HCT116 (cell line): ENCODE measurements at regions not wholly inside any gene's neighbourhood (a gene's known extent, or its start where the extent isn't known, plus 50 kb on each side); places are given as distances from the start of the nearest gene placed in this dataset.

Experiments used
- CEBPB ChIP-seq: IDR thresholded peaks from 2 replicates; pipeline ENCODE4 v1.6.1; 2012; ENCODE audit warnings: low read depth
- CTCF ChIP-seq, 3 experiments: fragments of 200-600 bp in 1 of 3; sonication (generic) in 1 of 3; IDR thresholded peaks in 2 of 3; conservative IDR thresholded peaks in 1 of 3; 2 replicates each; pipeline ENCODE4 v1.5.1; 2012 to 2017; ENCODE audit warnings: low read depth in 2 of 3, low read length in 2 of 3, antibody characterized with exemption in 1 of 3, borderline replicate concordance in 1 of 3, control low read depth in 1 of 3, mild to moderate bottlenecking in 1 of 3, mixed read lengths in 1 of 3, mixed run types in 1 of 3, moderate library complexity in 1 of 3; ENCODE audit not compliant: insufficient read depth in 1 of 3
- EGR1 ChIP-seq: IDR thresholded peaks from 2 replicates; pipeline ENCODE4 v1.6.1; 2012; ENCODE audit warnings: low read depth
- ELF1 ChIP-seq: IDR thresholded peaks from 2 replicates; pipeline ENCODE4 v1.6.1; 2012; ENCODE audit warnings: low read depth, borderline replicate concordance
- EZH2 ChIP-seq: fragments of 200-600 bp; sonication (generic); IDR thresholded peaks from 2 replicates; pipeline ENCODE4 v1.6.1; 2017; ENCODE audit warnings: antibody characterized with exemption, mixed run types
- EZH2phosphoT487 ChIP-seq: fragments of 200-600 bp; IDR thresholded peaks from 2 replicates; pipeline ENCODE4 v1.6.1; 2018; ENCODE audit warnings: antibody characterized with exemption, borderline replicate concordance
- MAX ChIP-seq: IDR thresholded peaks from 2 replicates; pipeline ENCODE4 v1.6.1; 2012
- POLR2A ChIP-seq: IDR thresholded peaks from 2 replicates; pipeline ENCODE4 v1.7.0; 2011; ENCODE audit warnings: borderline replicate concordance; ENCODE audit not compliant: insufficient read depth, insufficient read length; ENCODE audit errors: extremely low read depth
- RAD21 ChIP-seq: IDR thresholded peaks from 2 replicates; pipeline ENCODE4 v1.6.1; 2012; ENCODE audit warnings: low read depth, mild to moderate bottlenecking
- REST ChIP-seq: IDR thresholded peaks from 2 replicates; pipeline ENCODE4 v1.6.1; 2012; ENCODE audit warnings: low read depth
- SP1 ChIP-seq: IDR thresholded peaks from 2 replicates; pipeline ENCODE4 v1.6.1; 2012; ENCODE audit warnings: low read depth
- SRF ChIP-seq: IDR thresholded peaks from 2 replicates; pipeline ENCODE4 v1.6.1; 2012; ENCODE audit warnings: low read depth

GRCh38 chr11:43129329-43129728, 182.5 kb upstream of the API5 start:
- TF ChIP-seq SP1 (no peak), CTCF (IDR thresholded peaks at IDR 0.05 in 2 of 3, conservative IDR thresholded peaks at IDR 0.05 in 1 of 3; ENCODE audit: borderline replicate concordance in 1 of 3, insufficient read depth in 1 of 3, low read depth in 2 of 3, low read length in 2 of 3) (no peak), CEBPB (no peak), ELF1 (no peak), POLR2A (no peak), MAX (no peak), EZH2 (no peak), RAD21 (no peak), EZH2phosphoT487 (no peak), EGR1 (no peak), SRF (no peak), REST (no peak)
